Esophagus squamous epithelium (tissue), 4 donors: ENCODE measurements at regions not wholly inside any gene's neighbourhood (a gene's known extent, or its start where the extent isn't known, plus 50 kb on each side); places are given as distances from the start of the nearest gene placed in this dataset.

ENCODE experiments used
- POLR2A ChIP-seq, 4 donors: fragments of 450-650 bp; IDR thresholded peaks; one replicate each; pipeline ENCODE4 v1.6.1; 2017; ENCODE audit warnings: antibody characterized with exemption in 4 of 4, mild to moderate bottlenecking in 4 of 4, moderate library complexity in 3 of 4
- TF ChIP-seq, protein P1 (sequence below), 6 experiments: fragments of 450-650 bp in 4 of 6; fragments of 200-600 bp in 2 of 6; sonication (generic) in 2 of 6; IDR thresholded peaks; one replicate each; pipeline ENCODE4 v1.5.1; 2016 to 2019; ENCODE audit warnings: antibody characterized with exemption in 6 of 6, mild to moderate bottlenecking in 4 of 6, moderate library complexity in 4 of 6

- TF ChIP-seq POLR2A (IDR thresholded peaks at IDR 0.05): no peak
- TF ChIP-seq, protein P1, sequence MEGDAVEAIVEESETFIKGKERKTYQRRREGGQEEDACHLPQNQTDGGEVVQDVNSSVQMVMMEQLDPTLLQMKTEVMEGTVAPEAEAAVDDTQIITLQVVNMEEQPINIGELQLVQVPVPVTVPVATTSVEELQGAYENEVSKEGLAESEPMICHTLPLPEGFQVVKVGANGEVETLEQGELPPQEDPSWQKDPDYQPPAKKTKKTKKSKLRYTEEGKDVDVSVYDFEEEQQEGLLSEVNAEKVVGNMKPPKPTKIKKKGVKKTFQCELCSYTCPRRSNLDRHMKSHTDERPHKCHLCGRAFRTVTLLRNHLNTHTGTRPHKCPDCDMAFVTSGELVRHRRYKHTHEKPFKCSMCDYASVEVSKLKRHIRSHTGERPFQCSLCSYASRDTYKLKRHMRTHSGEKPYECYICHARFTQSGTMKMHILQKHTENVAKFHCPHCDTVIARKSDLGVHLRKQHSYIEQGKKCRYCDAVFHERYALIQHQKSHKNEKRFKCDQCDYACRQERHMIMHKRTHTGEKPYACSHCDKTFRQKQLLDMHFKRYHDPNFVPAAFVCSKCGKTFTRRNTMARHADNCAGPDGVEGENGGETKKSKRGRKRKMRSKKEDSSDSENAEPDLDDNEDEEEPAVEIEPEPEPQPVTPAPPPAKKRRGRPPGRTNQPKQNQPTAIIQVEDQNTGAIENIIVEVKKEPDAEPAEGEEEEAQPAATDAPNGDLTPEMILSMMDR (IDR thresholded peaks at IDR 0.05): no peak
These were observed 175.8 kb upstream of the ATP11B start for GRCh38 chr3:182617500-182617899.
